GM19238 (cell line): ENCODE measurements at regions not wholly inside any gene's neighbourhood (a gene's known extent, or its start where the extent isn't known, plus 50 kb on each side); places are given as distances from the start of the nearest gene placed in this dataset.
"Not testable (repeated sequence)": the region's sequence is repeated elsewhere in the genome, so short reads cannot be mapped to it uniquely, and the experiment has no call there.

ENCODE experiments used
- DNase-seq: peaks from one replicate; pipeline ENCODE4 v3.0.0; 2011; ENCODE audit warnings: low spot score; ENCODE audit not compliant: insufficient read length

- no peak for DNase-seq
Measured at GRCh38 chr10:28354511-28354910, 51.6 kb upstream of the MPP7 start.

GRCh38 chr10:28355376-28355775 is 52.5 kb upstream of the MPP7 start:
- no peak for DNase-seq

GRCh38 chr10:28359334-28359733 is 56.5 kb upstream of the MPP7 start:
- no peak for DNase-seq

- DNase-seq, result no peak
Measured at GRCh38 chr10:28360175-28360574, 57.3 kb upstream of the MPP7 start.

GRCh38 chr10:28363376-28363775 is 60.5 kb upstream of the MPP7 start:
- DNase-seq, result no peak

GRCh38 chr10:28365840-28366239 is 63.0 kb upstream of the MPP7 start:
- DNase-seq, result no peak

- DNase-seq, result no peak
Measured at GRCh38 chr10:28366994-28367393, 64.1 kb upstream of the MPP7 start.

GRCh38 chr10:28367413-28367812 is 64.5 kb upstream of the MPP7 start:
- DNase-seq, result no peak

- DNase-seq, result peak; percentile 38
Measured at GRCh38 chr10:28367929-28368484, 65.1 kb upstream of the MPP7 start.

- no peak for DNase-seq
Measured at GRCh38 chr10:28370107-28370835, 67.4 kb upstream of the MPP7 start.

GRCh38 chr10:28371638-28372037 is 68.8 kb upstream of the MPP7 start:
- not testable (repeated sequence) for DNase-seq

- DNase-seq, result no peak
Measured at GRCh38 chr10:28374036-28374435, 71.2 kb upstream of the MPP7 start.

GRCh38 chr10:28375399-28376354 is 72.8 kb upstream of the MPP7 start:
- DNase-seq, result no peak

- no peak for DNase-seq
Measured at GRCh38 chr10:28378986-28379585, 76.2 kb upstream of the MPP7 start.

- no peak for DNase-seq
Measured at GRCh38 chr10:28381466-28381865, 78.6 kb upstream of the MPP7 start.

- peak; percentile 18 for DNase-seq
Measured at GRCh38 chr10:28381903-28382347, 79.1 kb upstream of the MPP7 start.

GRCh38 chr10:28382525-28383269 is 79.8 kb upstream of the MPP7 start:
- no peak for DNase-seq

- DNase-seq, result no peak
Measured at GRCh38 chr10:28384557-28384956, 81.7 kb upstream of the MPP7 start.

GRCh38 chr10:28385748-28386502 is 83.1 kb upstream of the MPP7 start:
- DNase-seq, result no peak

GRCh38 chr10:28386503-28386868 is 83.6 kb upstream of the MPP7 start:
- DNase-seq, result no peak
